Left lung (tissue), 4 donors: ENCODE measurements at regions not wholly inside any gene's neighbourhood (a gene's known extent, or its start where the extent isn't known, plus 50 kb on each side); places are given as distances from the start of the nearest gene placed in this dataset.

ENCODE experiments used
- ATAC-seq: fragments of 200-7000 bp; cut with Tn5 transposase; one replicate; pipeline ENCODE4 v1.9.1; 2020; ENCODE audit warnings: moderate library complexity
- DNase-seq, 4 donors: peaks; one replicate each; pipeline ENCODE4 v3.0.0-alpha.2; 2013 to 2020
- H3K27ac ChIP-seq, 2 donors: fragments of 200-600 bp; sonication (generic) in 1 of 2; one replicate each; pipeline versions ENCODE4 v1.5.0 to v1.8.0; 2020 to 2021
- H3K27me3 ChIP-seq, 2 donors: fragments of 200-600 bp; sonication (generic) in 1 of 2; one replicate each; pipeline versions ENCODE4 v1.5.0 to v1.8.0; 2020 to 2021
- H3K36me3 ChIP-seq, 2 donors: fragments of 200-600 bp; sonication (generic) in 1 of 2; one replicate each; pipeline versions ENCODE4 v1.5.0 to v1.8.0; 2020 to 2021
- H3K4me1 ChIP-seq, 2 donors: fragments of 200-600 bp; one replicate each; pipeline ENCODE4 v1.8.0; 2021
- H3K4me3 ChIP-seq, 2 donors: fragments of 200-600 bp; sonication (generic) in 1 of 2; one replicate each; pipeline versions ENCODE4 v1.5.0 to v1.8.0; 2020 to 2021; ENCODE audit warnings: mild to moderate bottlenecking in 1 of 2
- H3K9me3 ChIP-seq, 2 donors: fragments of 200-600 bp; sonication (generic) in 1 of 2; one replicate each; pipeline versions ENCODE4 v1.5.0 to v1.8.0; 2020 to 2021
- CTCF ChIP-seq, 2 donors: fragments of 200-600 bp; sonication (generic) in 1 of 2; IDR thresholded peaks; one replicate each; pipeline versions ENCODE4 v1.5.0 to v1.8.0; 2021; ENCODE audit warnings: antibody characterized with exemption in 2 of 2
- intact Hi-C, 2 donors: fragments of 100-400 bp; cut with DNase I; formaldehyde crosslinking; loops; one replicate each; pipeline versions ENCODE4 v1.11.2 to v1.14.2; 2022
- donor health status: DM: no; HTN: yes; CAD: no.
- donor health status: DM: no; HTN: no; CAD: no.

DNA sequence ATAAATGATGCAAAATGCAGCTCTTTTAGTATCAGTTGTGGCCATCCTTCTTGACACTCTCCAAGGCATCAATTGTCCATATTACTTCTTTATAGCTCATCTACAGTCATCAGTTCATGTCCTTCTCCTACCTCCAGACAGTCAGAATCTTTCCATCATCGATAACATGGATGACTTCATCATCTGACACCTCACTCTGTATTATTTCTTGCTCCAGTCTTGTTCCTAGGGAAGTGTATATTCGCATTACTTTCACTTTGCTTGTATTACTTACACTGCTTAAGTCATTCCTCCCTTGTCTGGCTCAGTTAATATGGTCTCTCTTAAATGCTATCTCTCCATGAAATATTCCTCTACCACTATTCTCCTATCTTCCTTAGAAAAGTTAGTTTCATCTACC lies 999.1 kb upstream of the SLC10A2 start:
- ATAC-seq (no peak), DNase-seq (no peak)
- Histone ChIP-seq H3K27ac (no peak overlapping the region), H3K27me3 (no peaks in the 10 kb centered on the region), H3K4me3 (no peak overlapping the region), H3K36me3 (no peaks in the 10 kb centered on the region), H3K4me1 (no peaks in the 10 kb centered on the region), H3K9me3 (peaks cover 0 to 12% of the 10 kb centered on the region in 2 donors)
- intact Hi-C loops, result no loop called here
- TF ChIP-seq CTCF (IDR thresholded peaks at IDR 0.05), result no peak

DNA sequence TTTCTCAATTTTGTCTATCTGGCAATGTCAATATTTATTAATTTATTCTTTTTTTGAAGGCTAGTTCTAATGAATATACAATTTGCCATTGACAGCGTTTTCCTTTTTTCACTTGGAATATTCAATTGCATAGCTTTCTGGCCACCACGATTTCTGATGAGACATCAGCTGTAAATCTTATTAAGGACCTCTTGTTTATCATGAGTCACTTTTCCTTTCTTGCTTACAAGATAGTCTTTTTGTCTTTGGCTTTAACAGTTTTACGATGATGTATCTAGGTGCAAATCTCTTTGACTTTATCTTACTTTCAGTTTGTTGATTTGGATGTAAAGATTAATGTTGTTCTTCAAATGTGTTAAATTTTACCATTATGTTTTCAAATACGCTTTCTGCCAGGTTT lies 991.6 kb upstream of the SLC10A2 start:
- intact Hi-C loops, result no loop called here
- H3K4me1 ChIP-seq, result no peaks in the 10 kb centered on the region
- H3K27ac ChIP-seq, result no peak overlapping the region
- no peak overlapping the region for H3K4me3 ChIP-seq
- no peak for DNase-seq
- no peak for ATAC-seq
- H3K36me3 ChIP-seq, result no peaks in the 10 kb centered on the region
- no peak for TF ChIP-seq CTCF (IDR thresholded peaks at IDR 0.05)
- peaks cover 0 to 3% of the 10 kb centered on the region in 2 donors for H3K9me3 ChIP-seq
- no peaks in the 10 kb centered on the region for H3K27me3 ChIP-seq

GRCh38 chr13:104045907-104046306 lies 979.7 kb upstream of the SLC10A2 start:
- intact Hi-C loops, result no loop called here
- TF ChIP-seq CTCF (IDR thresholded peaks at IDR 0.05), result no peak
- Histone ChIP-seq H3K4me3 (no peak overlapping the region), H3K27ac (no peak overlapping the region), H3K9me3 (peaks cover 0 to 2% of the 10 kb centered on the region in 2 donors), H3K27me3 (no peaks in the 10 kb centered on the region), H3K36me3 (no peaks in the 10 kb centered on the region), H3K4me1 (no peaks in the 10 kb centered on the region)
- no peak for ATAC-seq
- DNase-seq, result no peak

DNA sequence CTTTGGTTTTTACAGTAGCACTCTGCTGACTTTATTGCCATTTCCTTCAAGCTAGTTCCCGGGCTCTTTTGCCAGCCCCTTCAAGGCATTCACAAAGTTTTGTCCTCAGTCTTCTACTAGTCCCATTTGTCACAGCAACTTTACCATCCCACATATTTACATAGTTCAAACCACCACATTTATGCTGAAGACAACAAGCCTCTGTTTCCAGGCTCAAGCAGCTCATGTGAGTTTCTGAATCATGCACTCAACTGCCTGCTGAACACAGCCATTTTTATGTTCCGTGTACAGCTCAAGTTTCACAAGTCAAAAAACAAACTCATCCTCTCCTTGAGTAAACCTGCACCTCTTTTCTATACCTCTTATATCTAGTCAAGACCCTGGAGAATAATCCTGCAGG lies 977.0 kb upstream of the SLC10A2 start:
- Histone ChIP-seq H3K4me1 (no peaks in the 10 kb centered on the region), H3K36me3 (no peaks in the 10 kb centered on the region), H3K27ac (no peak overlapping the region), H3K27me3 (no peaks in the 10 kb centered on the region), H3K9me3 (peaks cover 0 to 9% of the 10 kb centered on the region in 2 donors), H3K4me3 (no peak overlapping the region)
- no peak for ATAC-seq
- intact Hi-C loops, result no loop called here
- no peak for DNase-seq
- no peak for TF ChIP-seq CTCF (IDR thresholded peaks at IDR 0.05)

DNA sequence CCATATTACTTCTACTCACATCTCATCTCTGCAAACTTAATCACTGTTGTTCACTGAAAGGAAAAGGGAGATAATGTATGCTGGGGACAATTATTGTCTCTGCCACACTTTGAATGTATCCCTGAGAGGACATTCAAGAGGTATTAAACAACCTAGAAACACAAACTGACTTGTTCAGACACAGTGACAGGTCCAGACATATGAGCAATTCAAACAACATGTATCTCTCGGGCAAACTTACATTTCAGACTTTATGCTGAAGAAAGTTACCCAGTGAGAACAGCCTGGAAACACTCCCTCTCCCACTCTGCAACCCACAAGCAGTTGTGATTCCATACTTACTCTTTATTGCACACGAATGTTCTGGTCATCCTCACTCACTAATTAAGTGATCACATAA lies 968.7 kb upstream of the SLC10A2 start:
- Histone ChIP-seq H3K4me3 (no peak overlapping the region), H3K9me3 (peaks cover 0 to 4% of the 10 kb centered on the region in 2 donors), H3K36me3 (no peaks in the 10 kb centered on the region), H3K27ac (no peak overlapping the region), H3K4me1 (no peaks in the 10 kb centered on the region), H3K27me3 (no peaks in the 10 kb centered on the region)
- no peak for DNase-seq
- no peak for TF ChIP-seq CTCF (IDR thresholded peaks at IDR 0.05)
- intact Hi-C loops, result no loop called here
- no peak for ATAC-seq
